Left lobe of liver (tissue), 2 donors: ENCODE measurements at regions not wholly inside any gene's neighbourhood (a gene's known extent, or its start where the extent isn't known, plus 50 kb on each side); places are given as distances from the start of the nearest gene placed in this dataset.

ENCODE experiments used
- ATAC-seq: fragments of 200-7000 bp; cut with Tn5 transposase; one replicate; pipeline ENCODE4 v1.9.1; 2020; ENCODE audit warnings: mild to moderate bottlenecking, moderate library complexity
- DNase-seq: peaks from one replicate; pipeline ENCODE4 v3.0.0-alpha.2; 2020; ENCODE audit warnings: low spot score
- donor health status: DM: no; HTN: no; CAD: no; lungs with moderate emphysema.
- donor health status: DM: no; HTN: yes; CAD: no.

DNA sequence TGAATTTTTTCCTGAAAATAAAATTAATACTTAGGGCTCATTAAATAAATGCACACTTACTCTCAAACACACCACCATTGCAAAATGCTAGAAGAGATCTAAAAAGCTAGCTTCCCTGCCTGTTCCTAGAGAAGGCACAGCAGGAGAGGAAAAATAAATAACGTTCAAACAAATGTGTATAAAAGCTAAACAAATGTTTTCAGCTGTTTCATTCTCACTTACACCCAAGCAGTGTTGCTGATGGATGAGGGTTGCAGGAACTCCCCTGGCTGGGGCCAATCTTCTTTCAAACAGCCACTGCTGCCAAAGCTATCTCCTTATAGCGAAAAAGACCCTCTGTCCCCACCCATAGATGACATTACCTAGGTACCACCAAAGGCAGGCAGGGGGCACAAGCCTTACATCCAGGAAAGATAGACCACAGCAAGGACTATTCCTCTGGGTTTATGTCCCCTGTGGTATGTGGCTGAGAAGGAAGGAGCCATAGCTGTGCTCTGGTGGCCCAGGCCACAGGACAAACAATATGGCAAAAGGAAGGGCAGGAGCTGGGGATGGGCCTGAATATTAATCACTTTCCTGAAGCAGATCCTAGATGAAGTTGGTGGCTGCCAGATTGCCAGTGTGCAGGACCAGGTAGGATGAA is 214.6 kb downstream of the TTC32 start:
- no peak for ATAC-seq
- DNase-seq: no peak

DNA sequence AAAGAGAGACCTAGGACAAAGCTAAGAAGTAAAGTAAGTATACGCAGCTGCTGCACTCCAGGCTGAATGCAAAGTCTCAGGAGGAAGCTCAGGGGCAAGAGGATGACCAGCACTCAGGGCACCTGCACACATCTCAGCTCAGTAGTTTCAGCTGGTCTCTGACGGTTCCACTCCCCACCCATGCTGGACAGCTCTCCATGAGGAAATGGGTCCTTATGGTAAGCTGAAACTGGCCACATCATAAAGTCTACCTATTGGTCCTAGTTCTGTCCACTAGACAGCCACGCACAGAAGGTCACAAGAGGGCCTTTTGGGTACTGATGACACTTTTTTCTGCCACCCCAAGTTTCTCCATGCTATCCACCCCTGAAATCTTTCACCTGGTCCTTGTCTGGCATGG is 215.3 kb downstream of the TTC32 start:
- ATAC-seq (no peak), DNase-seq (no peak)

GRCh38 chr2:19685731-19686130 is 216.1 kb downstream of the TTC32 start:
- DNase-seq: no peak
- ATAC-seq: no peak

GRCh38 chr2:19684516-19684915 is 217.3 kb downstream of the TTC32 start:
- DNase-seq: no peak
- ATAC-seq: no peak

- no peak for DNase-seq
- no peak for ATAC-seq
Measured at GRCh38 chr2:19683556-19683955, 218.2 kb downstream of the TTC32 start.

DNA sequence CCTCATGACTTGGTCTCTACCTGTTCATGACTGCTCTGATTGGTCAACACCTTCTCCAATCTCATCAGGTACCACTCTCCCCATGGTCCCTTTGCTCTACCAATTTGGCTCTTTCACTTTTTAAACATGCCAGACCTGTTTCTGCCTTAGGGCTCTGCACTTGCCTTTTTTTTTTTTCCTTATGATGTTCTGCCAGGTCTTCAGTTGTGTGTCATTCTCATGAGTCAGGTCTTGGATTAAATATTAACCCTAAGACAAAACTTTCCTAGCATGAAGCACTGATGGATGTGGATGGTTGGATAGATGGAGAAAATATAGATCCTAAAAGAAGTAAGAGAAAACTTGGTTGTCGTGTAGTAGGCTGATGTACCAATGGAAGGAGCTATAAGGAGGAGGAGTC is 219.3 kb downstream of the TTC32 start:
- no peak for DNase-seq
- ATAC-seq: no peak

GRCh38 chr2:19677825-19678518 is 223.8 kb downstream of the TTC32 start:
- ATAC-seq: peak; percentile 91

GRCh38 chr2:19677215-19677777 is 224.5 kb downstream of the TTC32 start:
- DNase-seq: no peak
- ATAC-seq: no peak

More at GRCh38 chr2:19677825-19678518, 223.8 kb downstream of the TTC32 start:
- peak; percentile 85 for DNase-seq

DNA sequence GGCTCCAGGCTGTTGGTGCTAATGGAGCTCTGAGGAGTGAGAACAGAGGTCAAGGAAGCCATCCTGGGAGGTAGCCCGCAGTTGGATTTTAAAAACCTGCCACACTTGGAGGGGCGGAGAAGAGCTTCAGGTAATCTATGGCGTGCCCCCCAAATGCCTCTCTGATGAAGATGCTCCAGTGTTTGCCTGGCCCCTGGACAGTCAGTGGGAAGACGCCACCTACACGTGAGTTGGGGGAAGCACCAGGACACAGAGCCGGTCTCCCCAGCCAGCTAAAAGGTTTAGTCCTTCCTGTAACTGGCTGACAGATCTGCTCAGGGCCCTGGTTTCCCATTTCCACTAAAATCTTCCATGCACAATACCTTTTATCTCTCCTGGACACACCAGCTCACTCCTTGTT is 225.0 kb downstream of the TTC32 start:
- no peak for ATAC-seq
- DNase-seq: no peak

- no peak for ATAC-seq
- no peak for DNase-seq
Measured at GRCh38 chr2:19675856-19676460, 225.8 kb downstream of the TTC32 start.

- ATAC-seq (no peak), DNase-seq (no peak)
Measured at GRCh38 chr2:19675003-19675629, 226.7 kb downstream of the TTC32 start.

- ATAC-seq (no peak), DNase-seq (no peak)
Measured at GRCh38 chr2:19674051-19675002, 227.5 kb downstream of the TTC32 start.

GRCh38 chr2:19673213-19673791 is 228.5 kb downstream of the TTC32 start:
- ATAC-seq (peak; percentile 61), DNase-seq (no peak)

GRCh38 chr2:19671916-19672315 is 229.9 kb downstream of the TTC32 start:
- no peak for DNase-seq
- ATAC-seq: no peak

GRCh38 chr2:19671311-19671710 is 230.5 kb downstream of the TTC32 start:
- ATAC-seq: no peak
- no peak for DNase-seq

GRCh38 chr2:19670303-19670702 is 231.5 kb downstream of the TTC32 start:
- no peak for ATAC-seq
- no peak for DNase-seq

DNA sequence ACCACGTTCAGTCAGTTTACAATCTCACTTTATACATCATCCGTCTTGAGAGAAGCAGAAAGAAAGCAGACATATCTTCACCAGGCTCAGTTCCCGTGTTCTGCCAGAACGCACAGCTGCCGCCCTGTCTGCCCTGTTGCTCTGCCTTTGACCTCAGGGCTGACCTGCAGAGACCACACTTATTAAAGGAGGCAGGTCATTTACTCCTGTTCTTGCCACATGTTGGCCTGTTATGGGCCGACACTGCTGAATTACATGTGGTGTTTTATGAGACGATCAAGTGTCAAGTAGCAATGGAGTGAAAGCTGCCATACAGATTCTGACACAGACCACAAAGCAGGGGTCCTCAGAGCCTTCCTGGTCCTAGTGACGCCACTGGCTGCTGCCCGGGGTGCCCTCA is 232.2 kb downstream of the TTC32 start:
- no peak for ATAC-seq
- DNase-seq: no peak

DNA sequence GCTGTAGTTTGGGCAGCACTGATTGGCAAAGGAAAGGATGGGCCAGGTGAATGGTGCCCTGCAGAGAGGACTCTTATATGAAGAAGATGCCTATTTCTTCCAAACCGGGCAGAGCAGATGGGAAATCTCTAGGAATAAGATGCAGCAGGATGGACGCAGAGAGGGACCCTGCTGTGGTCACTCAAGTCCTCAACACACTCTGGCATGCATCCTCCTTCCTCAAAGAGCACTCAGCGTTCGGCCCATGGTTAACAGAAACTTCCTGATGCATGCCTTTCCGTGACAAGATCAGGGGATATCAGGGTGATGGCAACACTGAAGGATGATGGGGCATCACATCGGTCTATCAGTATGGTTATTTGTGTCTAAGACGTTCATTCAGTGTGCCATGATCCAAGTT is 232.7 kb downstream of the TTC32 start:
- ATAC-seq (no peak), DNase-seq (no peak)

GRCh38 chr2:19667536-19667949 is 234.2 kb downstream of the TTC32 start:
- DNase-seq: no peak
- no peak for ATAC-seq

DNA sequence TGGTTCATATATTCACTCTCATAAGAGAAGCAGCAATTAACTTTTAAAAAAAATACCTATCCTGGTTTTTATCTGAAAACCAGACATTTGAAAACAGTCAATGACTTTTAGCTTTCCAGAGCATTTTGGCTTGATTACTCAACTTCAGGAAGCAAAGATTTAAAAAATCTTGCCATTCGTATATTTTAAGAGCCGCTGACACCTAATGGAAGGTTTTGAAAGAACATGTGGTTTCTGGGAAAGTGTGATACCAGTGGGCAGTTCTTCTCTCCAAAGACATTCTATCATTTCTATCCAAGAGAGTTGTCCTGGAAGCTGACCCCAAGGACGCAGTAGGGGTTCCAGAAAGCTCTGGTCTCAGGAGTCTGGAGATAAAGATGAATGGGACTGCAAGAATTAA is 234.7 kb downstream of the TTC32 start:
- no peak for DNase-seq
- peak; percentile 53 for ATAC-seq
